Nephron (organoid): ENCODE measurements at regions not wholly inside any gene's neighbourhood (a gene's known extent, or its start where the extent isn't known, plus 50 kb on each side); places are given as distances from the start of the nearest gene placed in this dataset.
"Not testable (repeated sequence)": the region's sequence is repeated elsewhere in the genome, so short reads cannot be mapped to it uniquely, and the experiment has no call there.

Experiments
- H3K27ac Mint-ChIP-seq, 3 experiments: 2 replicates each; pipeline ENCODE4 v1.8.0; 2020; ENCODE audit warnings: mixed read lengths in 3 of 3, mild to moderate bottlenecking in 2 of 3, moderate library complexity in 1 of 3
- H3K27me3 Mint-ChIP-seq: 2 replicates; pipeline ENCODE4 v1.8.0; 2021; ENCODE audit warnings: low read depth, mild to moderate bottlenecking, moderate library complexity, mixed read lengths
- H3K36me3 Mint-ChIP-seq: 2 replicates; pipeline ENCODE4 v1.8.0; 2020; ENCODE audit warnings: low read depth, mixed read lengths
- H3K4me1 Mint-ChIP-seq: 2 replicates; pipeline ENCODE4 v1.8.0; 2020; ENCODE audit warnings: mixed read lengths
- H3K4me3 Mint-ChIP-seq, 3 experiments: 2 replicates each; pipeline ENCODE4 v1.8.0; 2020; ENCODE audit warnings: mild to moderate bottlenecking in 3 of 3, mixed read lengths in 3 of 3, moderate library complexity in 2 of 3
- H3K9me3 Mint-ChIP-seq: 2 replicates; pipeline ENCODE4 v1.8.0; 2020; ENCODE audit warnings: mixed read lengths
- TF ChIP-seq, protein P1 (sequence below), 3 experiments: fragments of 200-600 bp; sonication (generic); IDR thresholded peaks; one replicate each; pipeline ENCODE4 v1.5.0; 2021; ENCODE audit warnings: antibody characterized with exemption in 3 of 3; ENCODE audit not compliant: unreplicated experiment in 3 of 3

DNA sequence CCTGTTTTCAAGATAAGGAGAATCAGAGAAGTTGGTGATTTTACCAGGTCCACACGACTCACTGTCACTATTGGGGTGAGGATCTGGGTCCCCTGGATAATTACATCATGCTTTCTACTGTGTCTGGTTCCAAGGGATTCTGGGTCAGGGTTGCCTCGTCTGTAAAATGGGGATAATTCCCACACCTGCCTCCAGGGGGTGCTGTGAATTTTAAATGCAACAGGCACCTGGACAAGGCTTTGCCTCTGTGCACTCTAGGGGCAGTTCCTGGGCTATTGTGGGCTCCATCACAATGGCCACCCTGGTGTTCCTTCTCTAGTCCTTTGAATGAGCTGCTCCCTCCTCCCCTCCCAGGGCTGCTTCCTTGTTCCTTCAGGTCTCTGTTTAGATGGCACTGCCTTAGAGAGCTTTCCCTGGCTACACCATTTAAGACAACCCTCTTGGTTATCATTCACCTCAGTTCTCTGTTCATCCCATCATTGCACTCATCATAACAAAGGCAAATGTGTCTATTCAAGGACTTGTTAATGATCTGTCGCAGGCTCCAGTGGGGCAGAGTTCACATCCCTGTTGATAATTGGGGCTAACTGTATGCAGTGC lies 178.6 kb downstream of the MIAT start:
- TF ChIP-seq, protein P1, sequence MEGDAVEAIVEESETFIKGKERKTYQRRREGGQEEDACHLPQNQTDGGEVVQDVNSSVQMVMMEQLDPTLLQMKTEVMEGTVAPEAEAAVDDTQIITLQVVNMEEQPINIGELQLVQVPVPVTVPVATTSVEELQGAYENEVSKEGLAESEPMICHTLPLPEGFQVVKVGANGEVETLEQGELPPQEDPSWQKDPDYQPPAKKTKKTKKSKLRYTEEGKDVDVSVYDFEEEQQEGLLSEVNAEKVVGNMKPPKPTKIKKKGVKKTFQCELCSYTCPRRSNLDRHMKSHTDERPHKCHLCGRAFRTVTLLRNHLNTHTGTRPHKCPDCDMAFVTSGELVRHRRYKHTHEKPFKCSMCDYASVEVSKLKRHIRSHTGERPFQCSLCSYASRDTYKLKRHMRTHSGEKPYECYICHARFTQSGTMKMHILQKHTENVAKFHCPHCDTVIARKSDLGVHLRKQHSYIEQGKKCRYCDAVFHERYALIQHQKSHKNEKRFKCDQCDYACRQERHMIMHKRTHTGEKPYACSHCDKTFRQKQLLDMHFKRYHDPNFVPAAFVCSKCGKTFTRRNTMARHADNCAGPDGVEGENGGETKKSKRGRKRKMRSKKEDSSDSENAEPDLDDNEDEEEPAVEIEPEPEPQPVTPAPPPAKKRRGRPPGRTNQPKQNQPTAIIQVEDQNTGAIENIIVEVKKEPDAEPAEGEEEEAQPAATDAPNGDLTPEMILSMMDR (IDR thresholded peaks at IDR 0.05; ENCODE audit: unreplicated experiment in 3 of 3) = peak; percentile 35 to 46 (median 45)
- H3K9me3 Mint-ChIP-seq = no peaks in the 10 kb centered on the region
- peaks cover 15% of the 10 kb centered on the region for H3K4me1 Mint-ChIP-seq
- H3K4me3 Mint-ChIP-seq = no peak overlapping the region
- H3K27ac Mint-ChIP-seq = no peak overlapping the region
- peaks cover 10% of the 10 kb centered on the region for H3K27me3 Mint-ChIP-seq
- no peaks in the 10 kb centered on the region for H3K36me3 Mint-ChIP-seq

DNA sequence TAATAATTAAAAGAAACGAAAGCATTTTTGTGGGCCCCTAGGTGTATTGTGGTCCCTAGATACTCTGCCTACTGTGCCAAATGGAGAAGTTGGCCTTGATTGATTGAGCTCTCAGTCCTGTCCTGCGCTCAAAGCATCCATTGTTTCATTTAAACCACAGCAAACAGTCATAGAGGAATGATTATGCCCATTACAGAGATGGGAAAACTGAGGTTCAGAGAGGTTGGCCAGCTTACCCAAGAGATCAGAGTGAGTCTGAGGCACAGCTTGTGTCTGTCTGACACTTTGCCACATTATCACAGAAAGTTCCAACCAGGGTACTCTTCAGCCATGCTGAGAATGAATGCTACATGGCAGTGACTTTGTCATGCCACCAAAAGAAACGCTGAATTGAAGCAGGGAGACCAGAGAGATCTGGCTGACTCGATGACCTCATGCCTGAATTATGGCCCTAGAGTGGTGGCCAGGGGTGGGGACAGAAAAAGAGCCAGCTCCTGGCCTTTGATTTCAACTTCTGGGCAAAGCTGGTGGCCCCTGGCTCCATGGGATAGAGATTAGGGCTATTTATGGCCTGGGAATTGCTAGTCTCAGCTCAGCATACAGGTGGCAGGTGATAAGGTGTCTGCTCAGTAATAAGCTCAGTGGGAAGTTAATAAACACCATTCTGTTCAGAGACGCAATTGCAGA lies 180.5 kb downstream of the MIAT start:
- H3K27me3 Mint-ChIP-seq = peaks cover 10% of the 10 kb centered on the region
- peaks cover 12% of the 10 kb centered on the region for H3K4me1 Mint-ChIP-seq
- H3K27ac Mint-ChIP-seq = no peak overlapping the region
- TF ChIP-seq, protein P1 (IDR thresholded peaks at IDR 0.05; ENCODE audit: unreplicated experiment in 3 of 3) = no peak
- H3K9me3 Mint-ChIP-seq = no peaks in the 10 kb centered on the region
- no peaks in the 10 kb centered on the region for H3K36me3 Mint-ChIP-seq
- no peak overlapping the region for H3K4me3 Mint-ChIP-seq

DNA sequence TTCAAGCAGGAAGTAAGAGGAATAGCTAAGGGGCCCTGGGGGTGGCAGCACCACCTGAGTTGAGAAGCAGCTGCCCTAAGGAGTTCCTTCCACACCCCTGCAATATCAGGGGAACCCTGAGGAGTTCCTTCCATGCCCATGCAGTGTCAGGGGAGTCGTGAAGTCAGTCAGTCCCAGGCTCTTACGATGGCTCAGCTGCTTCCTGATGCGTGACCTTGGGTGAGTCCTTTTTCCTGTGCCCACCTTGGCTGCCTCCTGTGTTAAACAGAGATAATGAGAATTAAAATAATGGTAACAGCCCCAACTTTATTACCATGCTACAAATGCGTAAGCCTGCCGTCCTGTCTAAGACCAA lies 181.1 kb downstream of the MIAT start:
- TF ChIP-seq, protein P1 (IDR thresholded peaks at IDR 0.05; ENCODE audit: unreplicated experiment in 3 of 3) = no peak
- Mint-ChIP-seq H3K27me3 (peaks cover 10% of the 10 kb centered on the region), H3K36me3 (no peaks in the 10 kb centered on the region), H3K4me1 (peaks cover 12% of the 10 kb centered on the region), H3K9me3 (no peaks in the 10 kb centered on the region), H3K27ac (no peak overlapping the region), H3K4me3 (no peak overlapping the region)

DNA sequence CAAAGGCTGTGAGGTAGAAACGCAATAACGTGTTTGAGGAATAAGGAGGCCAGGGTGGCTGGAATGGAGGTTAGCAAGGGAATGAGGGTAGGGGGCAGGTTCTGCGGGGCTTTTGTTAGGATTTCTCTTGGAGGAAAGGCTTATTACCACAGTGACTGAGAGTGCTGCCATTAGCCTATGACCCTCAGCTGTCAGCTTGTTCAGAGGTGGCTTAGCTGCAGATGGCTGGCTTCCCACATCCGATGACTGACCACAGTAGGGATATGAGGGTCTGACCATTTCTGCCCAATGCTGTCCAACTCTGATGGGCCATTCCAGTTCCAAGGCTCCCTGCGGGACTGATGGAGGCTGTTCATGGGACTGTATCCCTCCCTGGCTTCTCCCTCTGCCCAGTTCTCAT lies 181.8 kb downstream of the MIAT start:
- Mint-ChIP-seq H3K36me3 (no peaks in the 10 kb centered on the region), H3K4me3 (no peak overlapping the region), H3K4me1 (peaks cover 12% of the 10 kb centered on the region), H3K27me3 (peaks cover 10% of the 10 kb centered on the region), H3K27ac (no peak overlapping the region), H3K9me3 (no peaks in the 10 kb centered on the region)
- TF ChIP-seq, protein P1 (IDR thresholded peaks at IDR 0.05; ENCODE audit: unreplicated experiment in 3 of 3) = no peak

DNA sequence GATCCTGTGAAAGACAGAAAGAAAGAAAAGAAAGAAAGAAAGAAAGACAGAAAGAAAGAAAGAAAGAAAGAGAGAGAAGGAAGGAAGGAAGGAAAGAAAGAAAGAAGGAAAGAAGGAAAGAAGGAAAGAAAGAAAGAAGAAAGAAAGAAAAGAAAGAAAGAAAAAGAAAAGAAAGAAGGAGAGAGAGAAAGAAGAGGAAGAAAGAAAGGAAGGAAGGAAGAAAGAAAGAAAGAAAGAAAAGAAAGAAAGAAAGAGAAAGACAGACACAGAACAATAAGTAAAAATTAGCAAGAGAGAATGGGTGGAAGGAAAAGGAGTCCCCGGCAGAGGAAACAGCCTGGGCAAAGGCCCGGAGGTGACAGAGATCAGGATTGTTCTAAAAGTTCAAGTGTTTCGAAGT lies 183.4 kb downstream of the MIAT start:
- not testable (repeated sequence) for H3K27ac Mint-ChIP-seq, H3K9me3 Mint-ChIP-seq, H3K36me3 Mint-ChIP-seq, H3K4me3 Mint-ChIP-seq
- peaks cover 10% of the 10 kb centered on the region for H3K27me3 Mint-ChIP-seq
- peaks cover 11% of the 10 kb centered on the region for H3K4me1 Mint-ChIP-seq

DNA sequence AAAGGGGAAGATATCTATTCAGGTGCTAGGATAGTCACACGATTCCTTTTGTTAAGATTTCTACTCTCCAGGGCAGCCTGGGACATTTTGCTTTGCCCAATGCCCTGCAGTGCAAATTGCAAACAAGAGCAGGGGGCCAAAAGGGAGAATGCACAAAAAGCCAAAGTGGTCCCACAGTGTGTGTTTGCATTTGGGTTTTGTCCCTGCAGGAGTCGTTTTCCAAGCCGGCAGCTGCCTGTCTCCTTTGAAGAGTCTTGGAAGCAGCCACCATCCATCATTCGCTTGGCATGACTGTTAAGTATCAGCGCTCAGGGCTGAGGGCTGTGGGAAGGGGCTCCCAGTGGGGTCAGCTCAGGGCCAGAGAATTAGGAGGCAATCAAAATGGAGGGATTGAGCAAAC lies 184.7 kb downstream of the MIAT start:
- H3K4me3 Mint-ChIP-seq = no peak overlapping the region
- TF ChIP-seq, protein P1 (IDR thresholded peaks at IDR 0.05; ENCODE audit: unreplicated experiment in 3 of 3) = no peak
- H3K27ac Mint-ChIP-seq = no peak overlapping the region
- H3K36me3 Mint-ChIP-seq = no peaks in the 10 kb centered on the region
- no peaks in the 10 kb centered on the region for H3K9me3 Mint-ChIP-seq
- H3K27me3 Mint-ChIP-seq = peaks cover 15% of the 10 kb centered on the region
- H3K4me1 Mint-ChIP-seq = peaks cover 12% of the 10 kb centered on the region
